Smooth muscle cell (in vitro differentiated cells): ENCODE measurements at regions not wholly inside any gene's neighbourhood (a gene's known extent, or its start where the extent isn't known, plus 50 kb on each side); places are given as distances from the start of the nearest gene placed in this dataset.
"Not testable (repeated sequence)": the region's sequence is repeated elsewhere in the genome, so short reads cannot be mapped to it uniquely, and the experiment has no call there.

Source experiments
- DNase-seq: peaks from one replicate; lab custom pipeline; 2025; ENCODE audit not compliant: unreplicated experiment; lab: John Stamatoyannopoulos, UW
- H2AFZ ChIP-seq: fragments of 200-600 bp; sonication (generic); 2 replicates; pipeline ENCODE4 v1.6.0; 2016; ENCODE audit warnings: antibody characterized with exemption, low read depth, mild to moderate bottlenecking
- H3F3A ChIP-seq: fragments of 200-600 bp; sonication (generic); 2 replicates; pipeline ENCODE4 v1.6.0; 2017; ENCODE audit warnings: antibody characterized with exemption, low read depth
- H3K27ac ChIP-seq: fragments of 200-600 bp; sonication (generic); 2 replicates; pipeline ENCODE4 v1.5.1; 2016; ENCODE audit warnings: low read depth, mild to moderate bottlenecking
- H3K27me3 ChIP-seq: fragments of 200-600 bp; sonication (generic); 2 replicates; pipeline ENCODE4 v1.6.1; 2016; ENCODE audit warnings: low read depth, mild to moderate bottlenecking
- H3K36me3 ChIP-seq: fragments of 200-600 bp; sonication (generic); 2 replicates; pipeline ENCODE4 v1.5.1; 2016; ENCODE audit warnings: low read depth
- H3K4me1 ChIP-seq: fragments of 200-600 bp; sonication (generic); 2 replicates; pipeline ENCODE4 v1.5.1; 2016; ENCODE audit warnings: low read depth
- H3K4me2 ChIP-seq: fragments of 200-600 bp; sonication (generic); 2 replicates; pipeline ENCODE4 v1.6.0; 2016; ENCODE audit warnings: mild to moderate bottlenecking
- H3K4me3 ChIP-seq: fragments of 200-600 bp; sonication (generic); 2 replicates; pipeline ENCODE4 v1.5.1; 2016; ENCODE audit warnings: mild to moderate bottlenecking
- H3K79me2 ChIP-seq: fragments of 200-600 bp; sonication (generic); 2 replicates; pipeline ENCODE4 v1.6.0; 2016; ENCODE audit warnings: low read depth, mild to moderate bottlenecking
- H3K9ac ChIP-seq: fragments of 200-600 bp; sonication (generic); 2 replicates; pipeline ENCODE4 v1.6.0; 2016; ENCODE audit warnings: low read depth
- H3K9me3 ChIP-seq: fragments of 200-600 bp; sonication (generic); replicated peaks from 2 replicates; pipeline ENCODE4 v1.5.1; 2016; ENCODE audit warnings: low read depth
- H4K20me1 ChIP-seq: fragments of 200-600 bp; sonication (generic); 2 replicates; pipeline ENCODE4 v1.6.0; 2016; ENCODE audit warnings: low read depth
- WGBS: methylation state at CpG from one replicate; pipeline ENCODE4 v1.1.7; 2016; ENCODE audit warnings: low lambda C conversion rate; 5-methylcytosine and 5-hydroxymethylcytosine counted together
- TF ChIP-seq, protein P1 (sequence below): fragments of 200-600 bp; sonication (generic); IDR thresholded peaks from 2 replicates; pipeline ENCODE4 v1.5.1; 2017; ENCODE audit warnings: borderline replicate concordance, mild to moderate bottlenecking, antibody characterized with exemption; ENCODE audit not compliant: insufficient read depth, poor library complexity, severe bottlenecking

DNA sequence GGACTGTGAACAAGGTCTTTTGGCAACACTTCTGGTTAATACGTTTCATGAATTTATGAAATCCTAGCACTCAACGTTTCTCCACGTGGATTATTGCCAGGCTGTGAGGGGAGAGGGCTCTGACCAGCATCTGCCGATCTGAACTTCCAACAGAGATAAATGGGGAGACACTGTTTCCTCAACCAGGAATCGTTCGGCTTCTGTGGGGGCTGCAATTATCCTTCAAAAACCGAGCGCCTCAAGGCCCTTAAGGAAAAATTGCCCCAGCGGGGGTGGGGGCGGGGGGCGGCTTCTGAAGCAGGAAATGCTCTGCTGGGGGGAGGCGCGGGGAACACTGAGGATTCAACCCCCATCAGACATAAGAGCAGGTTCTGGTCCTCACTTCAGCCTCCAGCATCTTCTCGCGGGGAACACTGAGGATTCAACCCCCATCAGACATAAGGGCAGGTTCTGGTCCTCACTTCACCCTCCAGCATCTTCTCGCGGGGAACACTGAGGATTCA is 155.6 kb downstream of the BRD1 start:
- H3K9me3 ChIP-seq, result no peaks in the 10 kb centered on the region
- H3K4me3 ChIP-seq, result no peak overlapping the region
- WGBS, result 51% methylated on average over 12 of the region's 17 CpGs
- H3K9ac ChIP-seq, result no peak overlapping the region
- no peak overlapping the region for H3K4me2 ChIP-seq
- H3K4me1 ChIP-seq, result peaks cover 8% of the 10 kb centered on the region
- no peak overlapping the region for H3K27ac ChIP-seq
- no peaks in the 10 kb centered on the region for H3K36me3 ChIP-seq
- no peaks in the 10 kb centered on the region for H3F3A ChIP-seq
- H4K20me1 ChIP-seq, result no peaks in the 10 kb centered on the region
- H3K27me3 ChIP-seq, result peaks cover 66% of the 10 kb centered on the region
- DNase-seq, result no peak
- no peaks in the 10 kb centered on the region for H3K79me2 ChIP-seq
- H2AFZ ChIP-seq, result no peak overlapping the region
- TF ChIP-seq, protein P1, sequence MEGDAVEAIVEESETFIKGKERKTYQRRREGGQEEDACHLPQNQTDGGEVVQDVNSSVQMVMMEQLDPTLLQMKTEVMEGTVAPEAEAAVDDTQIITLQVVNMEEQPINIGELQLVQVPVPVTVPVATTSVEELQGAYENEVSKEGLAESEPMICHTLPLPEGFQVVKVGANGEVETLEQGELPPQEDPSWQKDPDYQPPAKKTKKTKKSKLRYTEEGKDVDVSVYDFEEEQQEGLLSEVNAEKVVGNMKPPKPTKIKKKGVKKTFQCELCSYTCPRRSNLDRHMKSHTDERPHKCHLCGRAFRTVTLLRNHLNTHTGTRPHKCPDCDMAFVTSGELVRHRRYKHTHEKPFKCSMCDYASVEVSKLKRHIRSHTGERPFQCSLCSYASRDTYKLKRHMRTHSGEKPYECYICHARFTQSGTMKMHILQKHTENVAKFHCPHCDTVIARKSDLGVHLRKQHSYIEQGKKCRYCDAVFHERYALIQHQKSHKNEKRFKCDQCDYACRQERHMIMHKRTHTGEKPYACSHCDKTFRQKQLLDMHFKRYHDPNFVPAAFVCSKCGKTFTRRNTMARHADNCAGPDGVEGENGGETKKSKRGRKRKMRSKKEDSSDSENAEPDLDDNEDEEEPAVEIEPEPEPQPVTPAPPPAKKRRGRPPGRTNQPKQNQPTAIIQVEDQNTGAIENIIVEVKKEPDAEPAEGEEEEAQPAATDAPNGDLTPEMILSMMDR, result no peak

DNA sequence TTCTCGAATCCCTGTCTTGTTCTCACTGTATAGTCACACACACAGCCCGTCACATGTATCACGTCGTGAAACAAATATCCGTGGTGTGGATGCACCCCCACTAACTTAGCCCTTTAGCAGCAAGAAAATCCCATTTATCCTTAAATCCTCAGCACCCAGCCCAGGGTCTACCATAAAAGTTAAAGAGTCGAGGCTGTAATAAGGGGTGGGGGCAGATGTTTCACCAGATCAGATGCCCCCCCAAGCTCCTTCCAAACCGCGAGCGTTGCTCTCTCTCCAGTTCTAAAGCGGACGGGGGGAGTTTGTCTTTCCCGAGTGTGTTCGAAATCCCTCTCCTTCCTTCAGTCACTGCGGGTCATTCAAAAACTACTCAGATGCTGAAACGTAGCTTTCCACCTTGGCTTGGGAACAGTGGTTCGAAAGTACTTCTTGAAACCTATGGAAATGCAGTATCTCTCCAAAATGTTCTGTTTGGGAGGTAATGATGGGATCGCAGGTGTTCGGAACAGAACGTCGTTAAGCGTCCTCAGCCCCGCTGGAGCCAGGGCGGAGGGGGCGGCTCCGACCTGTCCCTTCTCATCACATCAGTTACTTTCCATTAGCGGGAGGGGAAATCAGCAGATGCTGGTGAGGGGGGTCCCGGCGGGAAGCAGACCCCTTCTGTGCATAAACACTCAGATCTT is 156.2 kb downstream of the BRD1 start:
- H3K4me2 ChIP-seq, result no peak overlapping the region
- H3F3A ChIP-seq, result no peaks in the 10 kb centered on the region
- H3K79me2 ChIP-seq, result no peaks in the 10 kb centered on the region
- TF ChIP-seq, protein P1, result no peak
- no peak overlapping the region for H2AFZ ChIP-seq
- H3K27me3 ChIP-seq, result peaks cover 66% of the 10 kb centered on the region
- H3K4me3 ChIP-seq, result no peak overlapping the region
- H3K4me1 ChIP-seq, result peaks cover 8% of the 10 kb centered on the region
- no peaks in the 10 kb centered on the region for H3K9me3 ChIP-seq
- no peak overlapping the region for H3K27ac ChIP-seq
- H4K20me1 ChIP-seq, result no peaks in the 10 kb centered on the region
- WGBS, result 17% methylated on average over 28 of the region's 28 CpGs
- no peaks in the 10 kb centered on the region for H3K36me3 ChIP-seq
- no peak overlapping the region for H3K9ac ChIP-seq
- DNase-seq, result no peak

DNA sequence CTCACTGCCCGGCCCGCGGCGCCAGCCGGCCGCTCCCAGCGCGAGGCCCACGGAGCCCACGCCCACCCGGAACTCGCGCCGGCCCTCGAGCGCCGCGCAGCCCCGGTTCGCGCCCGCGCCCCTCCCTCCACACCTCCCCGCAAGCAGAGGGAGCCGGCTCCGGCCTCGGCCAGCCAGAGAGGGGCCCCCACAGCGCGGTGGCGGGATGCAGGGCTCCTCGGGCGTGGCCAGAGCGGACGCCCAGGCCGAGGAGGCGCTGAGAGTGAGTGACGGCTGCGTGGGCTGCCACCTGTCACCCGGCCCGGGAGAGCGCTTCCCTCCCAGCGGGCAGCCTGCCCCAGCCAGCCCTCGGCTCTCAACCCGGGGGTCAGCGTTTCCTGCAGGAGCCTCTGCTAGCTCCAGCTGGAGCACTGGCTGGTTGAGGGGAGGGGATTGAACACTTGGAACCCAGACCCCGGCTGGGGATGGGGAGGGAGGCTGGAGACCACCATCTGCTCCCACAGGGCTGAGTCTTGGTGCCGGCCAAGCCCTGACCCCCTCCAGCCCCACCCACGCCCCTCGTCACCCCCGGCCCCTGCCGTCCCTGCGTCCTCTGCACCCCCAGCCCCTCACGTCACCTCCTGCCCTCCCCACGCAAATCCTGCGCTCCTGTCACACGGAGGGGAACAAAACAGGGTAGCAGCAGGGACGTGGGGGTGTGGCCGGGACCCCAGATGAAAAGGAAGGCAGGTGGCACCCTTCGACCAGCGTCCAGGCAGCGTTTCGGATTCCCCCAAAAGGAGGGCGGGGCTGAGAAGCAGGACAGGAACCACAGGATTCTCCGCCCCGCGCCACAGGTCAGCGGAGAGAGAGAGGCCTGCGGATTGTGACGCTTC is 157.0 kb downstream of the BRD1 start:
- Histone ChIP-seq H4K20me1 (no peaks in the 10 kb centered on the region), H3K79me2 (no peaks in the 10 kb centered on the region), H3K4me3 (no peak overlapping the region), H2AFZ (no peak overlapping the region), H3K4me2 (peak overlapping the region; percentile 68), H3K27ac (no peak overlapping the region), H3K4me1 (peaks cover 8% of the 10 kb centered on the region), H3K9me3 (no peaks in the 10 kb centered on the region), H3F3A (no peaks in the 10 kb centered on the region), H3K36me3 (no peaks in the 10 kb centered on the region), H3K27me3 (peaks cover 65% of the 10 kb centered on the region), H3K9ac (no peak overlapping the region)
- DNase-seq, result no peak
- TF ChIP-seq, protein P1, result no peak
- 4% methylated on average over 40 of the region's 69 CpGs for WGBS

DNA sequence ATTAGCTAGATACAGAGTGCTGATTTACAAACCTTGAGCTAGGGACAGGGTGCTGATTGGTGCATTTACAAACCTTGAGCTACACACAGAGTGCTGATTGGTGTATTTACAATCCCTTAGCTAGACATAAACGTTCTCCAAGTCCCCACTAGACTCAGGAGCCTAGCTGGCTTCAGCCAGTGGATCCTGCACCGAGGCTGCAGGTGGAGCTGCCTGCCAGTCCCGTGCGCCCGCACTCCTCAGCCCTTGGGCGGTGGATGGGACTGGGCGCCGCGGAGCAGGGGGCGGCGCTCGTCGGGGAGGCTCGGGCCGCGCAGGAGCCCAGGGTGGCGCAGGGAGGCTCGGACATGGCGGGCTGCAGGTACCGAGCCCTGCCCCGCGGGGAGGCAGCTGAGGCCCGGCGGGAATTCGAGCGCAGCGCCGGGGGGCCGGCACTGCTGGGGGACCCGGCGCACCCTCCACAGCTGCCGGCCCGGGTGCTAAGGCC is 157.7 kb downstream of the BRD1 start:
- H3K79me2 ChIP-seq, H4K20me1 ChIP-seq, DNase-seq, H3K9ac ChIP-seq, H3K9me3 ChIP-seq, H3K4me3 ChIP-seq, H3K27ac ChIP-seq, H3K4me1 ChIP-seq, H3F3A ChIP-seq, H3K36me3 ChIP-seq, H2AFZ ChIP-seq: not testable (repeated sequence)
- 4% methylated on average over 32 of the region's 33 CpGs for WGBS
- H3K27me3 ChIP-seq, result peaks cover 61% of the 10 kb centered on the region
- H3K4me2 ChIP-seq, result peak overlapping the region; percentile 68

DNA sequence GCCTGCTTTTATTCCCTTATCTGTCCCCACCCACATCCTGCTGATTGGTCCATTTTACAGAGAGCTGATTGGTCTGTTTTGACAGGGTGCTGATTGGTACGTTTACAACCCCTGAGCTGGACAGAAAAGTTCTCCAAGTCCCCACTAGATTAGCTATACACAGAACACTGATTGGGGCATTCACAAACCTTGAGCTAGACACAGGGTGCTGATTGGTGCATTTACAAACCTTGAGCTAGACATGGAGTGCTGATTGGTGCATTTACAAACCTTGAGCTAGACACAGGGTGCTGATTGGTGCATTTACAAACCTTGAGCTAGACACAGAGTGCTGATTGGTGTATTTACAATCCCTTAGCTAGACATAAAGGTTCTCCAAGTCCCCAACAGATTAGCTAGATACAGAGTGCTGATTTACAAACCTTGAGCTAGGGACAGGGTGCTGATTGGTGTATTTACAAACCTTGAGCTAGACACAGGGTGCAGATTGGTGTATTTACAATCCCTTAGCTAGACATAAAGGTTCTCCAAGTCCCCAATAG is 158.2 kb downstream of the BRD1 start:
- H4K20me1 ChIP-seq, H3K9me3 ChIP-seq, H3K9ac ChIP-seq, H3K4me3 ChIP-seq, H3F3A ChIP-seq, H3K79me2 ChIP-seq, H3K36me3 ChIP-seq, H3K27ac ChIP-seq, H3K4me2 ChIP-seq, DNase-seq, H3K4me1 ChIP-seq, H2AFZ ChIP-seq: not testable (repeated sequence)
- H3K27me3 ChIP-seq, result peaks cover 56% of the 10 kb centered on the region
- no CpG with 5 or more reads among the region's 1 CpG for WGBS
